GM23338 (cell line): ENCODE measurements at regions not wholly inside any gene's neighbourhood (a gene's known extent, or its start where the extent isn't known, plus 50 kb on each side); places are given as distances from the start of the nearest gene placed in this dataset.

Experiments
- ATAC-seq: fragments of 200-7000 bp; cut with Tn5 transposase; 3 replicates; pipeline ENCODE4 v1.9.1; 2020
- DNase-seq: peaks from one replicate; pipeline ENCODE4 v3.0.0-alpha.2; 2015; ENCODE audit warnings: low spot score
- H2AFZ ChIP-seq: fragments of 200-600 bp; sonication (generic); 2 replicates; pipeline ENCODE4 v1.8.0; 2016; ENCODE audit warnings: antibody characterized with exemption, mild to moderate bottlenecking, moderate library complexity
- H3F3A ChIP-seq: fragments of 200-600 bp; sonication (generic); replicated peaks from 2 replicates; pipeline ENCODE4 v1.8.0; 2017; ENCODE audit warnings: antibody characterized with exemption, mixed run types, low read depth
- H3K27ac ChIP-seq: fragments of 200-600 bp; sonication (generic); 2 replicates; pipeline ENCODE4 v1.6.1; 2016; ENCODE audit warnings: low read depth
- H3K27me3 ChIP-seq: fragments of 200-600 bp; sonication (generic); 2 replicates; pipeline ENCODE4 v1.8.0; 2016; ENCODE audit warnings: mild to moderate bottlenecking, mixed run types, moderate library complexity; ENCODE audit not compliant: insufficient read depth
- H3K36me3 ChIP-seq: fragments of 200-600 bp; sonication (generic); 2 replicates; pipeline ENCODE4 v1.8.0; 2016; ENCODE audit warnings: mild to moderate bottlenecking; ENCODE audit not compliant: insufficient read depth
- H3K4me1 ChIP-seq: fragments of 200-600 bp; sonication (generic); 2 replicates; pipeline ENCODE4 v1.8.0; 2016; ENCODE audit warnings: mild to moderate bottlenecking, moderate library complexity; ENCODE audit not compliant: insufficient read depth
- H3K4me2 ChIP-seq: fragments of 200-600 bp; sonication (generic); 2 replicates; pipeline ENCODE4 v1.7.1; 2017; ENCODE audit warnings: mixed run types
- H3K4me3 ChIP-seq: fragments of 200-600 bp; sonication (generic); 2 replicates; pipeline ENCODE4 v1.6.1; 2016; ENCODE audit warnings: mixed run types
- H3K79me2 ChIP-seq: fragments of 200-600 bp; sonication (generic); replicated peaks from 2 replicates; pipeline ENCODE4 v1.8.0; 2017; ENCODE audit warnings: mild to moderate bottlenecking; ENCODE audit not compliant: insufficient read depth
- H3K9me2 ChIP-seq: fragments of 200-600 bp; sonication (generic); 2 replicates; pipeline ENCODE4 v1.8.0; 2017; ENCODE audit not compliant: insufficient read depth
- H4K20me1 ChIP-seq: fragments of 200-600 bp; sonication (generic); replicated peaks from 2 replicates; pipeline ENCODE4 v1.8.0; 2017; ENCODE audit warnings: mild to moderate bottlenecking; ENCODE audit not compliant: insufficient read depth
- H3K27ac Mint-ChIP-seq: 2 replicates; pipeline ENCODE4 v1.8.0; 2020; ENCODE audit warnings: inconsistent platforms, mild to moderate bottlenecking, moderate library complexity, mixed read lengths
- H3K27me3 Mint-ChIP-seq: 3 replicates; pipeline ENCODE4 v1.8.0; 2022; ENCODE audit warnings: low read depth, mild to moderate bottlenecking, moderate library complexity, mixed read lengths, inconsistent platforms; ENCODE audit not compliant: insufficient read depth, poor library complexity
- H3K36me3 Mint-ChIP-seq: 3 replicates; pipeline ENCODE4 v1.8.0; 2021; ENCODE audit warnings: low read depth, mild to moderate bottlenecking, inconsistent platforms, moderate library complexity, mixed read lengths
- H3K4me1 Mint-ChIP-seq: 3 replicates; pipeline ENCODE4 v1.8.0; 2020; ENCODE audit warnings: mild to moderate bottlenecking, inconsistent platforms, mixed read lengths
- H3K4me3 Mint-ChIP-seq: 3 replicates; pipeline ENCODE4 v1.8.0; 2021; ENCODE audit warnings: moderate library complexity, mild to moderate bottlenecking, inconsistent platforms, mixed read lengths
- H3K9me3 Mint-ChIP-seq: 3 replicates; pipeline ENCODE4 v1.8.0; 2020; ENCODE audit warnings: moderate library complexity, mild to moderate bottlenecking, inconsistent platforms, mixed read lengths
- CREB1 ChIP-seq: fragments of 250-450 bp; sonication (Bioruptor Pico); IDR thresholded peaks from 2 replicates; pipeline ENCODE4 v1.5.0; 2020; ENCODE audit warnings: low read depth, mild to moderate bottlenecking, moderate library complexity
- CTCF ChIP-seq, 2 experiments: fragments of 200-600 bp in 1 of 2; sonication (generic) in 1 of 2; conservative IDR thresholded peaks; 2 replicates each; pipeline versions ENCODE4 v1.5.1 to v1.6.1; 2016 to 2017; ENCODE audit warnings: antibody characterized with exemption in 2 of 2, low read depth in 2 of 2, mild to moderate bottlenecking in 2 of 2, moderate library complexity in 1 of 2
- ETS1 ChIP-seq: IDR thresholded peaks from 2 replicates; pipeline ENCODE4 v1.6.1; 2016; ENCODE audit warnings: antibody characterized with exemption
- EZH2 ChIP-seq: fragments of 200-600 bp; sonication (generic); IDR thresholded peaks from one replicate; pipeline ENCODE4 v1.8.0; 2017; ENCODE audit warnings: antibody characterized with exemption, mild to moderate bottlenecking, low read depth; ENCODE audit not compliant: unreplicated experiment
- EZH2phosphoT487 ChIP-seq: fragments of 200-600 bp; sonication (generic); IDR thresholded peaks from one replicate; pipeline ENCODE4 v1.8.1; 2018; ENCODE audit warnings: antibody characterized with exemption; ENCODE audit not compliant: unreplicated experiment
- JUNB ChIP-seq: IDR thresholded peaks from one replicate; pipeline ENCODE4 v1.6.1; 2016; ENCODE audit warnings: antibody characterized with exemption; ENCODE audit not compliant: unreplicated experiment
- NANOG ChIP-seq: IDR thresholded peaks from 2 replicates; pipeline ENCODE4 v1.6.1; 2016; ENCODE audit warnings: antibody characterized with exemption, borderline replicate concordance
- POLR2AphosphoS5 ChIP-seq: IDR thresholded peaks from 2 replicates; pipeline ENCODE4 v1.6.1; 2016; ENCODE audit warnings: antibody characterized with exemption, low read depth
- STAT1 ChIP-seq: IDR thresholded peaks from one replicate; pipeline ENCODE4 v1.6.1; 2016; ENCODE audit warnings: antibody characterized with exemption; ENCODE audit not compliant: unreplicated experiment
- ZNF114 ChIP-seq: fragments of 250-450 bp; sonication (Bioruptor Pico); IDR thresholded peaks from 2 replicates; pipeline ENCODE4 v1.5.0; 2020; ENCODE audit warnings: mild to moderate bottlenecking, moderate library complexity
- ZNF331 ChIP-seq: fragments of 250-450 bp; sonication (Bioruptor Pico); IDR thresholded peaks from 2 replicates; pipeline ENCODE4 v1.5.0; 2020; ENCODE audit warnings: low read depth, mild to moderate bottlenecking, moderate library complexity
- TF ChIP-seq, protein P1 (sequence below): fragments of 250-450 bp; sonication (Bioruptor Pico); IDR thresholded peaks from 2 replicates; pipeline ENCODE4 v1.5.0; 2020; ENCODE audit warnings: mild to moderate bottlenecking, moderate library complexity
- TF ChIP-seq, protein P2 (sequence below): IDR thresholded peaks from one replicate; pipeline ENCODE4 v1.6.1; 2018; ENCODE audit warnings: antibody characterized with exemption; ENCODE audit not compliant: unreplicated experiment

DNA sequence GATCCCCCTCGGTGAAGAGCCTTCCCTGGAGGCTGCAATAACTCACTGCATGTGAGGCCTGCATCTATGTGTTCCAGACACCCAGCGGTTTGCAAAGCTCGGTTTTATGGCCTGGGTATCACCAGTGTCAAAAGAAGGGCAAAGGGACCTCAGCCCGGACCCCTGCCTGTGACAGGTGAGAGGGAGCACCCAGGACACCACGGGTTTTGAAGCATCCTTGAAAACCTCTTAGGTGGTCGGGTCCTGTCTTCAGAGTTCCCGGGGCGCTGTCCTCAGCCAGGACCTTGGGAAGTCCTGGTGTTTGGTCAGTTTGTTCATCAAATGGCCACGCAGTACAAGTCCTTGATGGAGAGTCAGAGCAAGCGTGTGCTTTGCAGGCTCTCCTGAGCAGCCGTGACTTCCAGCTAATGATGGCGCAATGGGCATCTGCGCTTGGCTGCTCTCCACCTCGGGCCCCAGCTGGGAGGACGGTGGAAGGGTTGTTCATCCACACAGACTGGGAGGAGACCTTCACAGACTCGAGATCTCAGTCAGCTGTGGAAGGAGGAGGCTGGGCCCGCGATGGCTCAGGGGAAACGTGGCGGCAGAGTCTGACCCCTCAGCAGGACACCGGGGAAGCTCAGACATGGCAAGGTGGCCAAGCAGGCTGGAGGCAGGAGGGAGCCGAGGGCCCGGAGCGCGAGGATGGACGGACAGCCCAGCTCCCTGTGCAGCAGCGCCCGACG, 113.1 kb upstream of the GPC1 start:
- H3K4me2 ChIP-seq = no peak overlapping the region
- Mint-ChIP-seq H3K27me3 (peaks cover 7% of the 10 kb centered on the region), H3K4me3 (no peak overlapping the region), H3K4me1 (peaks cover 2% of the 10 kb centered on the region), H3K36me3 (no peaks in the 10 kb centered on the region), H3K9me3 (no peaks in the 10 kb centered on the region), H3K27ac (no peak overlapping the region)
- H3K4me1 ChIP-seq = no peaks in the 10 kb centered on the region
- no peak overlapping the region for H3K27ac ChIP-seq
- H3K4me3 ChIP-seq = no peak overlapping the region
- no peaks in the 10 kb centered on the region for H3K36me3 ChIP-seq
- no peaks in the 10 kb centered on the region for H4K20me1 ChIP-seq
- no peak overlapping the region for H2AFZ ChIP-seq
- ATAC-seq (no peak), DNase-seq (no peak)
- H3K79me2 ChIP-seq = no peaks in the 10 kb centered on the region
- no peaks in the 10 kb centered on the region for H3K9me2 ChIP-seq
- H3K27me3 ChIP-seq = no peaks in the 10 kb centered on the region
- TF ChIP-seq STAT1 (no peak), JUNB (no peak), ZNF331 (no peak), CREB1 (CRISPR knock-in tag) (no peak), NANOG (no peak), EZH2 (no peak), POLR2AphosphoS5 (no peak), EZH2phosphoT487 (no peak), ETS1 (no peak), ZNF114 (no peak), CTCF (conservative IDR thresholded peaks at IDR 0.05; ENCODE audit: low read depth in 2 of 2) (no peak)
- TF ChIP-seq, protein P1, sequence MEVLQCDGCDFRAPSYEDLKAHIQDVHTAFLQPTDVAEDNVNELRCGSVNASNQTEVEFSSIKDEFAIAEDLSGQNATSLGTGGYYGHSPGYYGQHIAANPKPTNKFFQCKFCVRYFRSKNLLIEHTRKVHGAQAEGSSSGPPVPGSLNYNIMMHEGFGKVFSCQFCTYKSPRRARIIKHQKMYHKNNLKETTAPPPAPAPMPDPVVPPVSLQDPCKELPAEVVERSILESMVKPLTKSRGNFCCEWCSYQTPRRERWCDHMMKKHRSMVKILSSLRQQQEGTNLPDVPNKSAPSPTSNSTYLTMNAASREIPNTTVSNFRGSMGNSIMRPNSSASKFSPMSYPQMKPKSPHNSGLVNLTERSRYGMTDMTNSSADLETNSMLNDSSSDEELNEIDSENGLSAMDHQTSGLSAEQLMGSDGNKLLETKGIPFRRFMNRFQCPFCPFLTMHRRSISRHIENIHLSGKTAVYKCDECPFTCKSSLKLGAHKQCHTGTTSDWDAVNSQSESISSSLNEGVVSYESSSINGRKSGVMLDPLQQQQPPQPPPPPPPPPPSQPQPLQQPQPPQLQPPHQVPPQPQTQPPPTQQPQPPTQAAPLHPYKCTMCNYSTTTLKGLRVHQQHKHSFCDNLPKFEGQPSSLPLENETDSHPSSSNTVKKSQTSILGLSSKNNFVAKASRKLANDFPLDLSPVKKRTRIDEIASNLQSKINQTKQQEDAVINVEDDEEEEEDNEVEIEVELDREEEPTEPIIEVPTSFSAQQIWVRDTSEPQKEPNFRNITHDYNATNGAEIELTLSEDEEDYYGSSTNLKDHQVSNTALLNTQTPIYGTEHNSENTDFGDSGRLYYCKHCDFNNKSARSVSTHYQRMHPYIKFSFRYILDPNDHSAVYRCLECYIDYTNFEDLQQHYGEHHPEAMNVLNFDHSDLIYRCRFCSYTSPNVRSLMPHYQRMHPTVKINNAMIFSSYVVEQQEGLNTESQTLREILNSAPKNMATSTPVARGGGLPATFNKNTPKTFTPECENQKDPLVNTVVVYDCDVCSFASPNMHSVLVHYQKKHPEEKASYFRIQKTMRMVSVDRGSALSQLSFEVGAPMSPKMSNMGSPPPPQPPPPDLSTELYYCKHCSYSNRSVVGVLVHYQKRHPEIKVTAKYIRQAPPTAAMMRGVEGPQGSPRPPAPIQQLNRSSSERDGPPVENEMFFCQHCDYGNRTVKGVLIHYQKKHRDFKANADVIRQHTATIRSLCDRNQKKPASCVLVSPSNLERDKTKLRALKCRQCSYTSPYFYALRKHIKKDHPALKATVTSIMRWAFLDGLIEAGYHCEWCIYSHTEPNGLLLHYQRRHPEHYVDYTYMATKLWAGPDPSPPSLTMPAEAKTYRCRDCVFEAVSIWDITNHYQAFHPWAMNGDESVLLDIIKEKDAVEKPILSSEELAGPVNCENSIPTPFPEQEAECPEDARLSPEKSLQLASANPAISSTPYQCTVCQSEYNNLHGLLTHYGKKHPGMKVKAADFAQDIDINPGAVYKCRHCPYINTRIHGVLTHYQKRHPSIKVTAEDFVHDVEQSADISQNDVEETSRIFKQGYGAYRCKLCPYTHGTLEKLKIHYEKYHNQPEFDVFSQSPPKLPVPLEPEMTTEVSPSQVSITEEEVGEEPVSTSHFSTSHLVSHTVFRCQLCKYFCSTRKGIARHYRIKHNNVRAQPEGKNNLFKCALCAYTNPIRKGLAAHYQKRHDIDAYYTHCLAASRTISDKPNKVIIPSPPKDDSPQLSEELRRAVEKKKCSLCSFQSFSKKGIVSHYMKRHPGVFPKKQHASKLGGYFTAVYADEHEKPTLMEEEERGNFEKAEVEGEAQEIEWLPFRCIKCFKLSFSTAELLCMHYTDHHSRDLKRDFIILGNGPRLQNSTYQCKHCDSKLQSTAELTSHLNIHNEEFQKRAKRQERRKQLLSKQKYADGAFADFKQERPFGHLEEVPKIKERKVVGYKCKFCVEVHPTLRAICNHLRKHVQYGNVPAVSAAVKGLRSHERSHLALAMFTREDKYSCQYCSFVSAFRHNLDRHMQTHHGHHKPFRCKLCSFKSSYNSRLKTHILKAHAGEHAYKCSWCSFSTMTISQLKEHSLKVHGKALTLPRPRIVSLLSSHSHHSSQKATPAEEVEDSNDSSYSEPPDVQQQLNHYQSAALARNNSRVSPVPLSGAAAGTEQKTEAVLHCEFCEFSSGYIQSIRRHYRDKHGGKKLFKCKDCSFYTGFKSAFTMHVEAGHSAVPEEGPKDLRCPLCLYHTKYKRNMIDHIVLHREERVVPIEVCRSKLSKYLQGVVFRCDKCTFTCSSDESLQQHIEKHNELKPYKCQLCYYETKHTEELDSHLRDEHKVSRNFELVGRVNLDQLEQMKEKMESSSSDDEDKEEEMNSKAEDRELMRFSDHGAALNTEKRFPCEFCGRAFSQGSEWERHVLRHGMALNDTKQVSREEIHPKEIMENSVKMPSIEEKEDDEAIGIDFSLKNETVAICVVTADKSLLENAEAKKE (CRISPR knock-in tag) = no peak
- TF ChIP-seq, protein P2, sequence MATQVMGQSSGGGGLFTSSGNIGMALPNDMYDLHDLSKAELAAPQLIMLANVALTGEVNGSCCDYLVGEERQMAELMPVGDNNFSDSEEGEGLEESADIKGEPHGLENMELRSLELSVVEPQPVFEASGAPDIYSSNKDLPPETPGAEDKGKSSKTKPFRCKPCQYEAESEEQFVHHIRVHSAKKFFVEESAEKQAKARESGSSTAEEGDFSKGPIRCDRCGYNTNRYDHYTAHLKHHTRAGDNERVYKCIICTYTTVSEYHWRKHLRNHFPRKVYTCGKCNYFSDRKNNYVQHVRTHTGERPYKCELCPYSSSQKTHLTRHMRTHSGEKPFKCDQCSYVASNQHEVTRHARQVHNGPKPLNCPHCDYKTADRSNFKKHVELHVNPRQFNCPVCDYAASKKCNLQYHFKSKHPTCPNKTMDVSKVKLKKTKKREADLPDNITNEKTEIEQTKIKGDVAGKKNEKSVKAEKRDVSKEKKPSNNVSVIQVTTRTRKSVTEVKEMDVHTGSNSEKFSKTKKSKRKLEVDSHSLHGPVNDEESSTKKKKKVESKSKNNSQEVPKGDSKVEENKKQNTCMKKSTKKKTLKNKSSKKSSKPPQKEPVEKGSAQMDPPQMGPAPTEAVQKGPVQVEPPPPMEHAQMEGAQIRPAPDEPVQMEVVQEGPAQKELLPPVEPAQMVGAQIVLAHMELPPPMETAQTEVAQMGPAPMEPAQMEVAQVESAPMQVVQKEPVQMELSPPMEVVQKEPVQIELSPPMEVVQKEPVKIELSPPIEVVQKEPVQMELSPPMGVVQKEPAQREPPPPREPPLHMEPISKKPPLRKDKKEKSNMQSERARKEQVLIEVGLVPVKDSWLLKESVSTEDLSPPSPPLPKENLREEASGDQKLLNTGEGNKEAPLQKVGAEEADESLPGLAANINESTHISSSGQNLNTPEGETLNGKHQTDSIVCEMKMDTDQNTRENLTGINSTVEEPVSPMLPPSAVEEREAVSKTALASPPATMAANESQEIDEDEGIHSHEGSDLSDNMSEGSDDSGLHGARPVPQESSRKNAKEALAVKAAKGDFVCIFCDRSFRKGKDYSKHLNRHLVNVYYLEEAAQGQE = no peak
- H3F3A ChIP-seq = no peaks in the 10 kb centered on the region
